Femur (tissue), 1 donor: ENCODE measurements at regions not wholly inside any gene's neighbourhood (a gene's known extent, or its start where the extent isn't known, plus 50 kb on each side); places are given as distances from the start of the nearest gene placed in this dataset.

Experiments
- DNase-seq: peaks from one replicate; pipeline ENCODE4 v3.0.0-alpha.2; 2017

DNA sequence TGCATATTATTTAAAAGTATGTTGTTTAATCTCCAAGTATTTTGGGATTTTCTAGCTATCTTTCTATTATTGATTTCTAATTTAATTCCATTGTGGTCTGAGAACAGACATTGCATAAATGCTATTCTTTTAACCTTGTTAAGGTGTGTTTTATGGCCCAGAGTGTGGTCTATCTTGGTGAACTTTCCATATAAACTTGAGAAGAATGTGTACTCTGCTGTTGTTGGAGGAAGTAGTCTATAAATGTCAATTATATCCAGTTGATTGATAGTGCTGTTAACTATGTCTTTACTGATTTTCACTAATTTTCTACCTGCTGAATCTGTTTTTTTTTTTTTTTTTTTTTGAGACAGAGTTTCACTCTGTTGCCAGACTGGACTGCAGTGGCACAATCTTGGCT lies 180.9 kb downstream of the ZNF621 start:
- DNase-seq, result no peak

DNA sequence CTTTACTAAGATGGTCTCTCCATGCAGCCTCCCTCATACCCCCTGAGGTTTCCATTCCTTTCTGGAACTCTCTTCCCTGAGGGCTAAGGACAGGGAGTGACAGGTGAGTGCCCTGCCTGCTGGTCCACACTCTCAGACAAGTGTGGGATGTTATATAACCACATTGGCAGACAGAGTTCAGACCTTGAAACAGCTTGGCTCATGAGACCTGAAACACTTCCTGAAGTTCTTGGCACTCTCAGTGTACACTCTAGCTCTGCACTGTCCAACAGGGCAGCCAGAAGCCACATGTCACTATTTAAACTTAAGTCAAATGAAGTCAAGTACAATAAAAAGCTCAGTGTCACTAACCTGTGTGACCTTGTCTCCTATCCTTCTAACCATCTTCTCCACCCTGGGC lies 188.5 kb downstream of the ZNF621 start:
- no peak for DNase-seq

DNA sequence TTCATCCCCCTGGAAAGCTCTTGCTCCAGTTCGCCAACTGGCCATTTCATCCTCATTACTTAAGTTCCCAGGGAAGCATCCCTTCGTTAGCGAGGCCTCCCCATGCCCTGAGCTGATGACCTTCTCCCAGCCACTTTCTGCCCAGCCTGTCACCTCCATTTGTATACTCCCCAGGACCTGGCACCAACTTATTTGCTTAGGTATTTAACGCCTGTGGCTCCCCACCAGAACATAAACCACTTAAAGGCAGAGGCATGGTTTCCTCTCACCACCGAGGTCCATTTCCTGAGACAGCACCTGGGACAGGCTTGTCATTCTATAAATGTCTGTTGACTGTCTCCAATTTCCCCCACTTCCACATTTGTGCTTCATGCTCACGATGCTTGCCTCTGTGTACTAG lies 189.0 kb downstream of the ZNF621 start:
- DNase-seq, result no peak

DNA sequence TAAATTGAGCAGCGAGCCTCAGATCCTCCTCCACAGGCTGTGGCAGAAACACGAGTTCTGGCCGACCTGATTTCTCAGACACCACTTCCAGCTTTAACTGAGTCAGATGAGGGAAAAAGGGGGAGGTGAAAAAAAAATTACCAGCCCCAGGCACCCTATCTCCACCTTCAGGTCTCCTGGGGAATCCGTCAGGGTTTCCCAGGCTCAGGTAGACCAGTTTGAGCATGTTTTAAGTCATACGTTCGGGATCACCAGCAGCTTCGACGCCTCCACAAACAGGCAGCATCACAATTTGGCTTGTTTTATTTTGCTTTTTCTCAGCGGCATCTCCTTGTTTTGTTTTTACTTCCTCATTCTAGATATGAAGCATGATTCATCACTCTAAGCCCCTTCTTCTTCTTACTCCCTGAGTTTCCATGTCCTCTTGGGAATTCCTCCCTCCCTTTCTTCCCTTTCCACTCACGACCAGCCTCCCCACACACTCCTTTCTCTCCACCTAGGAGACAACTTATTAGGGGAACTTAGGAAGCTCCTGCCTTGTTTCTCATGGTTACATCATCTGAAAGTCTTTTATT lies 190.1 kb downstream of the ZNF621 start:
- DNase-seq, result no peak

DNA sequence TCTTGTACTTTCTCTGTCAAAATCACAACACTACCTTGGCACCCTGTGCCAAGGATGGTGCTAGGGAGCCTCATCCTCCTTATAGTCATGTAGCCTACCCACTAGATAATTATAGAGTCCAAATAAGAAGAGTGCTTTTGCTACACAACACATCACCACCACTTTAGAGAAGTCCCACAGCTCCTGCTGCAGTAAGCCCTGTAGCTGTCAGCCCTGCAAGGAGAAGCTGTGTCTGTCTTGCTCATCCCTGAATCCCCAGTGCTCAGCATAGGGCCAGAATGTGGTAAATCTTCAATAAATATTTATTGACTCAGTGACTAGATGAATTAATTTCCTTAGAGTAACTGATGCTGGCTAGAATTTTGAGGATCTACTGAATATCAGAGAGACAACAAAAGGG lies 190.8 kb downstream of the ZNF621 start:
- DNase-seq, result no peak

DNA sequence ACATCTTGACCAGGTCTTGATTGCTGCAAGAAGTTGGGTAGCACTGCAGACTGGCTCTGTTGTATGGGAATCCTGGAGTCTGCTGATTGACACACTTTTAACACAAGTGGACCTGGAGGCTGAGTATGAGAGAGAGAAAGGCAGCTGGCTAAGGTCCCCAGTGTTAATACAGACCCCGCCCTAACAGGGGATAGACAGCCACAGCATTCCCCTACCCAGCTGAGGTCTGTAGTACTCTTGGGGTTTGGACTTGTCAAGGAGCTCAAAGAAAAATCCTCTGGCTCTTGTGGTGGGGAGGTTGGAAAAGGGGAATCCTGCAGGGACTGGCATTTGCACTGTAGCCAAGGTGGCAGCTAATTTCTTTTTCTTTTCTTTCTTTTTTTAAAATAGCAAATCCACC lies 192.7 kb downstream of the ZNF621 start:
- no peak for DNase-seq

DNA sequence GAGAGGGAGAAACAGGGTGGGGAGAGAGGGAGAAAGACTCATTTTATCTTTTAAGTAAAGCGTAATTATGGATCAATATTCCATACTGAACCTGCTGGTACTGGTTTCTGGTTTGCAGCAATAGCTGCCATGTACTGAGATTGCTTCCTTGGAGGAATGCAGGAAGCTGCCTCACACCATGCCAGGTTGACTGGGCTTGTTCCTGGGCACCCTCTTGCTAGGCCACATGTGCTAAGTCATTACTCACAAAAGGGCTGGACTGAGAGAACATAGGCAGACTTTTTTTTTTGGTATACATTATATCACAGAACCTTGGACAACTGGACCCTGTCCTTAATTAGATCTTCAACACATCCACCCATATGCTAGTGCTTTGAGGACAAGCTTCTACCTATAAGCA lies 193.4 kb downstream of the ZNF621 start:
- no peak for DNase-seq

DNA sequence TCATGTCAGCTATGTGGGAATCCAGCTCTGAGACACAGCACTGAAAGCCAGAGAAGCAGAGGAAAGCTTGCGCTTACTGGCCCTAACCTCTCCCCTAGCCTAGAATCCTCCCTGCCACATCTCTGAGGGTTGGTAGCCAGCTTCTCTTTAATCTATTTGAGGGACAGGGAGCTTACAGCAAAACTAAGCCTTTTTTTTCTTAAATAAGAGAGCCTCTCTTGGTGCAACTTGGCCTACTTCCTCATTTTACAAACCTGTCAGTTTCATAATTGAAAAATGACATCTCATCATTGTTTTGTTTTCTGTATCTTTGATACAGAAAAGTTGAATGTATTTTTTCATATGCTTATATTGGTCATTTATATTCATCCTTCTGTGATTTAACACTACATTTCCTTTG lies 193.9 kb downstream of the ZNF621 start:
- DNase-seq, result no peak

DNA sequence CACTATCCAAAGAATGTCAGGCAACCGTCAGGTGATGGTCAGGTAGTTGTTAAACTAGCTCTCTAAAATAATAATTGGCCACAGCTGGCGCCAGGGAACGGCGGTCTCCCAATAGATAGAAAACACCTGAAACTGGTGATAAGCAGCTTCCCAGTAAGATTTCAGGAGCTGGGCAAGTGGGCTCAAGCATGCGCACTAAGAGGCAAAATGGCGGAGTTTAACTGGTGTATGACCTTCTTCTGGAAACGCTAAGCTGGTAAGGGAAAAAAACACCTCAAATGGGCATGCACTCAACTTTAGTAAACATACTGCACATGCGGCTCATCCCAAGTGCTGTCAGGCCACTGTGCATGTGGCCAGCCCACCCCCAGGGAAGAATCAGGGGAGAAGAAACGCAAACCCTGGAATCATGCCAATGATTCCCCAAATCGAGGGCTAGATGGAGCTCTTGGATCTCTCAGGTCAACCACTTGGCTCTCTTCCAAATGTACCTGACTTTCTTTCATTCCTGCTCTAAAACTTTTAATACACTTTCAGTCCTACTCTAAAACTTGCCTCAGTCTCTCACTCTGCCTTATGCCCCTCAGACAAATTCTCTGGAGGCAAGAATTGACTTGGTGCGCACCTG lies 195.0 kb downstream of the ZNF621 start:
- DNase-seq, result no peak

DNA sequence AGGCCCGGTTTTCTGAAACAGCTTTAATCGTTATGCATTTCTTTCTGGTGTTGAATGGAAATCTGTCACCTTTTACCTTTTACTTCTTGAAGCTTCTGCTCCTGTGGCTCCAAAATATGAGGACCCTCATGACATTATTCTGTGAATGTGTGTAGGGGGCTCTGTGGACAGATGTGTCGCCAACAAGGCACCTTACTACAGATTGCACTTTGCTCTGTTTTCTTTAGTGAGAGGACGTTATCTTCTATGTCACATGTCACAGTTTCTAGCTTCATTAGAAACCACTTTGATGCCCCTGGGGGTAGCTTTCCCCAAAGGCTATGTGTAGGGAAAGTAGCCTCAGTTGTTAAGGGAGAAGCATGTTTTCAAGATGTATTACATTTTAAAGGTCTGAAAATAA lies 195.6 kb downstream of the ZNF621 start:
- no peak for DNase-seq

DNA sequence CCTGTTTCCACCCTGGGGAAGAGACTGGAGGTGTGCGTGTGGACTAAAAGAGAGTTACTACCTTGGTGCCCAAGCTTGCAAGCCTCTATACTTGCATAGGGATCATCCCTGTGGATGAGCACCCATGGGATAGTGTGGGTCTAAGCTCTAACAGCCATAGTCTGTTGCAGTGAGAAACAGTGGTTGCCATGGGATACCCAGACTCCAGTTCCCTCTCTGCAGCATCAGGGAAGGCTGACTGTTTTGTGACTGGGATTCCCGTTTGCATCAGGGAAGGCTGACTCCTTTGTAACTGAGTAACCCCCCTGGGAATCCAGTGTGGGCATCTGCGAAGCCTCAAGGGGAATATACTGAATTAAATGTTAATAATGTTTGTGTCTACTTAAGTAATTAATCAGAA lies 196.1 kb downstream of the ZNF621 start:
- no peak for DNase-seq

DNA sequence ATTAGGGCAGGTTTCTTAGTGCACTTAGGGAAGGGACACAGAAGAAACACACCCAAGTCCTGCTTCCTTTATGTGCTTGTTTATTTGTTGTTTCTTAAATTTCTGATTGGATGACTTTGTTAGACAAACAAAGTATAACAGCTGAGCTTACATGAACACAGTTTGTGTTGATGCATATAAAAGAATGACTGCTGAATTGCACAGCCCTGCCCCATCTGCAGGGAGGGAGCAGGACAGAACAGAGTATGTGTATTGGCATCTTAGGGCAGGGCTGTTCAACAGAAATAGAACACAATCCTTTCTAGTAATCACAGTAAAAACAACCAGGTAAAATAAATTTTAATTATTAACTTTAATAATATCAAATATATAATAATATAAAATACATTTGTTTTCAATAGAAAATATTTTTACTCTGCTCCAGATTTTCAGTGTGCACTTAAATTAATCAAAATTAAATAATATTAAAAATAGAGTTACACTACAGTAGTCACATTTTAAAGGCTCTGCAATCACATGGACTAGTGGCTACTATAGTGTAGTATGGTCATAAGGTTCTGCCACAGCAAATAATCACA lies 198.4 kb downstream of the ZNF621 start:
- no peak for DNase-seq

DNA sequence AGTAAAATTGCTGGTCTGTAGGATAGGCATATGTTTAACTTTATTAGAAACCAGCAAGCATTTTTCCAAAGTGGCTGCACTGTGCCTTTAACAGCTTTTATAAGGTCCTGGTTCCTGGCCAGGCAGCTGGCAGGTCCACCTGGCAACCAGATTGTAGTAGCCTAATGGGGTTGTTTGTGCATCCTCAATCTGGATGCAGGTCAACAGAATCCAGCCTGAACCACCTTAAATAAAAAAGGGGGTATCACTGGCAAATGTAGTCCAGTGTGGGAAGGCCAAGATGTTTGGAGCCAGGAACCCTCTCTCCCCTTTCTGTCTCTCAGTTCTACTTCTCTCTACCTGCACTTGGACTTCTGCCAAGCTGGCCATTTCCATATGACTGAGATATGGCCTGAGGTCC lies 200.3 kb downstream of the ZNF621 start:
- DNase-seq, result no peak

DNA sequence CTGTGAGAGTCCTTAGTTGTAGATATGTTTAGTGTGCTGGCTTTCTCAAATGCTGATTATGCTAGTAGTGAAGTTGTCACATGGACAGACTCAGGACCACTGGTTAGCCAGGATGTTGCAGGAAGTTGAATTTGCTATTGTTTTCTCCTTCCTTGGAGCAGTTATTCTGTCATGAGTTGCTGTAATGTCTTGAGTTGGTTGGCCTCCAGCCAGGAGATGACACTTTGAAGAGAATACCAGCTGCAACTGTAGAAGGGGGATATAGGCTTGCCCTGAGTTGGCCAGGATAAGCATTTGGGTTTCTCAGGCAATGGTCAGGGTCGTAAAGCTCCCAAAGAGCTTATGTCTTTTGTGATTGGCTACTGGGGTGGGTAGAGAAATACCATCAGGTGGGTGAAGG lies 206.7 kb downstream of the ZNF621 start:
- no peak for DNase-seq

DNA sequence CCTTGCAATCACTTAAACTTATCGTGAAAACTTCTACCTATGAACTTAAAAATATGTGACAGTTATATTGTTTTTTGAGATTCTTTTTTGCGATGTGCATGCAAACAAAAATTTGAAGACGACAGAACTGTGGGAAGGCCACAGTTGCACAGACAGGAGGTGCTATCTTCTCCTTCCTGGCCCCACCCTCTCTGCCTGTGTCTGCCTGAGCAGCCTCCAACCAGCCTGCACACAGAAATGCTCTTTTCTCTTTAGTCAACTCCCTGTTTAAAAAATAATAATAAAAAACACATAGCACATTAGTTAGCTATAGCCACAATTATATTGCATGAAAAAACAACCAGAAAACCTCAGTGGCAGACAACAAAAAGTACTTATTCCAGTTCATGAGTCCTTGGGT lies 212.2 kb downstream of the ZNF621 start:
- DNase-seq, result no peak

DNA sequence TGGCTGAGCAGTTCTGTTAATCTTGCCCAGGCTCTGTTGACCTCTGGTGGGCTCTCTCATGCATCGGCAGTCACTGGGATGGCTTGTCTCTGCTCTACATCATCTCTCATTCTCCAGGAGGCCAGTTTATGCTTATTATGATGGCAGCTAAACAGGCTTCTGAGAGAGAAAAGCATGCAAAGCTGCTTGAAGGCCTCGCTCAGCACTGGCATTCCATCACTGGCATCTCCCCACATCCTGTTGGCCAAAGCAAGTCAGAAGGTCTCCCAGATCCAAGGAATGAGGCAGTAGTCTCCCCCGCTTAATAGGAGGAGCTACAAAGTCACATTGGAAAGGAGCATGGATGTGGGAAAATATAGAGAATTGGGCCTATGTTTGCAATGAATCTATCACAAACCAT lies 212.6 kb downstream of the ZNF621 start:
- no peak for DNase-seq

DNA sequence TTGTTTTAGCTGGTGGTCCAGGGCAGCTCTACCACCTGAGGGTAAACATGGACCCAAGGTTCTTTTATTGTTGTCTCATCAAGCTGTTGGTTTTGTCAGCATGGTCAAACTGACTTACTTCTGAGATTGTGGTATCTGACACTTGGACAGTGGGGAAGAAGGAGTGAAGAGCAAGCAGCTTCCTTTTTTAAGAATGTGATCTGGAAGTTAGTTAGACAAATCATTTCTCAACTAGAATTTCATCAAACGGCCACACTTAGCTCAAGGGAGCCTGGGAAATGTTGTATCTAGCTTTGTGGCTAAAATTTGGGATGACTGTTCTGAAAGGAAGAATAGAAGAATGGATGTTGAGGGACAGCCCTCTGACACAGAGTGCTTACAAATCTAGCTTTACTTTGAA lies 215.2 kb downstream of the ZNF621 start:
- DNase-seq, result no peak

DNA sequence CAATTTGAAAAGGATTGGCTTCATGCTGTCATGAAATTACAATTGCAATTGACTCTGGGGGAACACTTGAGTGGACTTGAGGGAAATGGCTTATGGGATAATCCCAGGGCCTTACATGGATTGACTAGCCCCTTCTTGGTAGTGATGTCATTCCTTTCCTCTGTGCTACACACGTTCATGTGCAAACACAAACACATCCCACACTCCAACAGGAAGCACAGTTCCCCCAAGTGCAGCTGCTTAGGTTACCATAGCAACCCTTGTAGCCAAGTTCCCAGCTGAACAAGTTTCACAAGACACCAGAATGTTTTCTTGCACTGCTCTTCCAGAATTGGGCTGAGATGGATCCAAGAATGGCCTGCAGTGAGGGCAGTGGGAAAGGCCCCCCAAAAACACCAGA lies 217.0 kb downstream of the ZNF621 start:
- DNase-seq, result peak; percentile 86

DNA sequence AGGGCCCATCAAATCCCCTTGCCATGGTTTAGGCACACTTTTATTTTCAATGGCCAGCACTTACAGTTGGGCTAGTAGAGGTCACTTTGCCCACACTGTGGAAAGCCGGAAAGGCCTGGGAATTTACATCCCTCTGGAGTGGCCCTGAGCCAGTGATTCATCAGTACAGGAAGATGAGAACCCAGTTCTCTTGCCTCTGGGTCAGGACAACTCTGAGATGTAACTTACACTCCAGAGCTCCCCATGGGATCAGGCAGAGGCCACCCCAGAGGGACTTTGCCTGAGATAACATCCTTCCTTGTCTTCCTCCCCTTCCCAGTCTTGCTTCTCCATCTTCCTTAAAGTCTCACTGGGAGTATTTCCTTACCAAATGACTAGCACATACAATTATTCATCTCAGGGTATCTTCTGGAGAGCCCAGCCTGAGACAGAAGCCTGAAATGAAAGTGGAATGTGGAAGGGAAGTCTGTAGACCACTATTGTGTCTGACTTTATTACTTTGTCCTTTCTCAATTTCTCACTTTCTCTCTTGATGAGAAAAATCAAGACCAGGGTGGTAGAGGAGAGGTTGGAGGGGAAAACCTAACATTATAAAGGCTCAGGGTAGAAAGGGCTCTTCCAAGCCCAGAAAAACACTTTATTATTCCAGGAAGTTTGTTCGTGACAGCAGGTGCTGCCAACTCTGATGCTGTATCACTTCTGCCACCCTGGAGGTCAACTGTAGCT lies 220.8 kb downstream of the ZNF621 start:
- no peak for DNase-seq

DNA sequence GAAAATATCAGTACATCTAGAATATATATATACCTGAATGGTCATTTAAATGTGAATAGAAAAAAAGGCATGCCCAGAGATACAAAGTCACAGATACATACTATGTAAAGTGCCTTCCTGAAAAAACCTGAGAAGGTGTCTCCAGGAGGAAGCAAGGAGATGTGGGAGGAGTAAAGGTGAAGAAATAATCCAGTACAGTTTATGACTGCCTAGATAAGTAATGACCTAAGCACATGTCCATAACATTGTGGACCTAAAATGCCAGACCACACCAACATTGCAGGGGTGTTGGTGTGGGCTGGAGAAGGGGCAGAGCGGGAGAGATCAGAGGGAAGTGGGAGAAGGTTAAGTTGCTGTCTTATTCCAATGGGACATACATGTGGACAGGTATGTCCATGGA lies 226.9 kb downstream of the ZNF621 start:
- no peak for DNase-seq

DNA sequence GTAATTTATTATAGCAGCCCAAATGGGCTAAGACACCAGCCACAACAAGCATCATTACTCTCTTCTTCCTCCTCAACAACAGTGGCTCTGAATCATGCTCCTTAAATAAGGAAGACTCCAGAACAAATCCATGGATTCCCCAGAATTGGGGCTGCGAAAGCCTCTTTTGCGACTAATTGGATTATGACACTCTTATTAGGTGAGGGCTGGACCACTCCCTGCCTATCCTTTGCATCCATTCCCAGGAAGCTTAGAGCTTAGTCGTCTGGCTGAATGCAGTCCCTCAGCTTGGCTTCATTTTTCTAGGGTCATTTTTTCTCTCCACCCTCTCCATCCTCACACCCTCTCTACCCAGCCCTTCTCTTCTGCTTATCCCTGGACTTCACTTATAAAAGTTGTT lies 227.7 kb downstream of the ZNF621 start:
- DNase-seq, result no peak

DNA sequence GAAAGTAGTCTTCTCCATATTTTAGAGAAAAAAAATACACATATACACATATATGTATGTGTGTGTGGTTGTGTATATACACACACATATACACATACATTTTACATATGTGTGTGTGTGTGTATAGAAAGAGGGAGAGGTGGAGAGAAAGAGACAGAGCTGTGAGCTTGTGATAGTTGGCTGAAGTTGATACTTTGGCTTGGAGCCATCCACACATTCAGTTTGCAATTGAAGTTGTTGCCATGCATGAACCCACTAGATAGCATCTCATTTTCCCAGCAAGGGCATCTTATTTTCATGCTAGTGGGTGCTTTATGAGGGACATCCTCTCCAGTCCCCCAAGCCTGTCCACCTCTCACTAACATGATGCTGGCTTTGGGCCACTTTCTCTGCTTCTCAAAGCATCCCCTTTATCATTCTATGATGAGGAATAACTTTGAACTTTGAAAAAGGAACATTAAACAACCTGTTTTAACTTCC lies 228.6 kb downstream of the ZNF621 start:
- DNase-seq, result no peak

DNA sequence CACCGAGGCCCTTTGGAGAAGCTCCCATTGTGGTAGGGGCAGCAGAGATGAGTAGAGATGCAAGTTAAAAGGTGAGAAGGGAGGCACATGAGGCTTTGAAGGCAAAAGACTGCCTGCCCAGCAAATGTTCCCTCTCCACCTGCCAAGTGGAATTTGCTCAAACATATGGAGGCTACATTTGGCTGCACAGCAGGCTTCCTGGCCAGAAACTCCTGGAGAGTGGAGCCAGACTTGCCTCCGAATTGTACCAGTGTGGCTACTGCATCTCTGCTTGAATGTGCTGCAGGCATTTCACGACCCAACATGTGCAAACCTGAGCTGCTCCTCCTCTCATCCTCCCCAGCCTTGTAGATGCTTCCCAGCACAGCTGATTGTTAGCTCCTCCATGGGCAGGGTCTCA lies 229.2 kb downstream of the ZNF621 start:
- peak; percentile 64 for DNase-seq

DNA sequence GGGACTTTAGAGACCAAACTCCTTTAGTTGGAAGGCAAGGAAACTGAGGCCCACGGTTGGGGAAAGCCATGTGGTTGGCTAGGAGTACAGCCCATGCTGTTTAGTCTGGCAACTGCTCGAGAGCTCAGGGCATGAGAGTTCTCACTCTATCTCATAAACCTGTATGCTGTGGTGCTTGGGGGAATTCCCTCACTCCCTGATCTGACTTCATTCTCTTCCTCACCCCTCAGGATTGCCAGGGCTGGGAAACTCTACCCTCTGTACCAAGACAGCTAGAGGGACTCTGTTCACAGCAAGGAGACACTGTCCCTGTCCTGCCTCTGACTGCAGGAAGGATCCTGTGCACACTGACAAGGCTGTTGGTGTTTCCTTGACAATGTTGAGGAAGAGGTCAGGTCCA lies 230.2 kb downstream of the ZNF621 start:
- DNase-seq, result no peak
